ENCODE measurements at regions not wholly inside any gene's neighbourhood (a gene's known extent, or its start where the extent isn't known, plus 50 kb on each side); places are given as distances from the start of the nearest gene placed in this dataset.

- Histone ChIP-seq H3K36me3 (no peaks in the 10 kb centered on the region), H3K9me3 (no peaks in the 10 kb centered on the region), H3K4me3 (no peak overlapping the region), H3K27ac (no peak overlapping the region), H3K27me3 (replicated peaks in 1 of 7) (no peaks in the 10 kb centered on the region), H3K4me1 (no peaks in the 10 kb centered on the region)
- intact Hi-C loops (cut with DNase I; ENCODE audit: low total_unique reads) = no loop called here
- WGBS, 5 donors = 49 to 63% (median 58%) methylated on average over 2 of the region's 2 CpGs
- TF ChIP-seq POLR2AphosphoS5 (IDR thresholded peaks at IDR 0.05) (no peak), POLR2A (IDR thresholded peaks at IDR 0.05) (no peak), CTCF (IDR thresholded peaks at IDR 0.05 in 8 of 11, conservative IDR thresholded peaks at IDR 0.05 in 3 of 11) (no peak)
- no peak for DNase-seq
These were observed 756.4 kb upstream of the IGFBP7 start for GRCh38 chr4:57866468-57867171.

GRCh38 chr4:57865264-57865663 lies 755.1 kb upstream of the IGFBP7 start:
- H3K4me3 ChIP-seq = no peak overlapping the region
- H3K27ac ChIP-seq = no peak overlapping the region
- no peak for DNase-seq
- WGBS, 5 donors = 60 to 80% (median 72%) methylated on average over 1 of the region's 1 CpG
- H3K9me3 ChIP-seq = no peaks in the 10 kb centered on the region
- H3K36me3 ChIP-seq = no peaks in the 10 kb centered on the region
- no peaks in the 10 kb centered on the region for H3K4me1 ChIP-seq
- intact Hi-C loops (cut with DNase I; ENCODE audit: low total_unique reads) = no loop called here
- H3K27me3 ChIP-seq (replicated peaks in 1 of 7) = no peaks in the 10 kb centered on the region
- TF ChIP-seq POLR2A (IDR thresholded peaks at IDR 0.05) = no peak
- no peak for TF ChIP-seq POLR2AphosphoS5 (IDR thresholded peaks at IDR 0.05)
- no peak for TF ChIP-seq CTCF (IDR thresholded peaks at IDR 0.05 in 8 of 11, conservative IDR thresholded peaks at IDR 0.05 in 3 of 11)

GRCh38 chr4:57854748-57855147 lies 744.6 kb upstream of the IGFBP7 start:
- intact Hi-C loops (cut with DNase I; ENCODE audit: low total_unique reads) = no loop called here
- TF ChIP-seq POLR2AphosphoS5 (IDR thresholded peaks at IDR 0.05) = no peak
- TF ChIP-seq POLR2A (IDR thresholded peaks at IDR 0.05) = no peak
- TF ChIP-seq CTCF (IDR thresholded peaks at IDR 0.05 in 8 of 11, conservative IDR thresholded peaks at IDR 0.05 in 3 of 11) = no peak
- DNase-seq = no peak
- no peak overlapping the region for H3K4me3 ChIP-seq
- WGBS, 5 donors = 39 to 46% (median 43%) methylated on average over 3 of the region's 3 CpGs
- H3K36me3 ChIP-seq = no peaks in the 10 kb centered on the region
- H3K4me1 ChIP-seq = no peaks in the 10 kb centered on the region
- H3K9me3 ChIP-seq = no peaks in the 10 kb centered on the region
- H3K27me3 ChIP-seq (replicated peaks in 1 of 7) = no peaks in the 10 kb centered on the region
- H3K27ac ChIP-seq = no peak overlapping the region

- H3K4me1 ChIP-seq = no peaks in the 10 kb centered on the region
- no peak overlapping the region for H3K4me3 ChIP-seq
- H3K9me3 ChIP-seq = no peaks in the 10 kb centered on the region
- intact Hi-C loops (cut with DNase I; ENCODE audit: low total_unique reads) = no loop called here
- no peak overlapping the region for H3K27ac ChIP-seq
- TF ChIP-seq POLR2A (IDR thresholded peaks at IDR 0.05) (no peak), CTCF (IDR thresholded peaks at IDR 0.05 in 8 of 11, conservative IDR thresholded peaks at IDR 0.05 in 3 of 11) (no peak), POLR2AphosphoS5 (IDR thresholded peaks at IDR 0.05) (no peak)
- H3K27me3 ChIP-seq (replicated peaks in 1 of 7) = no peaks in the 10 kb centered on the region
- no peak for DNase-seq
- no peaks in the 10 kb centered on the region for H3K36me3 ChIP-seq
These were observed 740.0 kb upstream of the IGFBP7 start for GRCh38 chr4:57850141-57850540.

Data from spleen (tissue), 11 donors.